Right lobe of liver (tissue), 6 donors: ENCODE measurements at regions not wholly inside any gene's neighbourhood (a gene's known extent, or its start where the extent isn't known, plus 50 kb on each side); places are given as distances from the start of the nearest gene placed in this dataset.

Experiments used
- ATAC-seq, 4 donors: fragments of 200-7000 bp; cut with Tn5 transposase; one replicate each; pipeline ENCODE4 v1.9.1; 2020; ENCODE audit warnings: mild to moderate bottlenecking in 4 of 4, moderate library complexity in 4 of 4
- DNase-seq, 3 donors: peaks; one replicate each; pipeline ENCODE4 v3.0.0-alpha.2; 2020
- H3K27ac ChIP-seq, 3 donors: fragments of 200-600 bp; one replicate each; pipeline ENCODE4 v1.8.0; 2022
- H3K27me3 ChIP-seq, 2 donors: fragments of 200-600 bp; one replicate each; pipeline ENCODE4 v1.8.0; 2022
- H3K36me3 ChIP-seq, 4 donors: fragments of 200-600 bp; sonication (generic) in 1 of 4; one replicate each; pipeline versions ENCODE4 v1.5.1 to v1.8.0; 2017 to 2022; ENCODE audit warnings: control low read depth in 1 of 4
- H3K4me1 ChIP-seq, 4 donors: fragments of 200-600 bp; sonication (generic) in 1 of 4; one replicate each; pipeline versions ENCODE4 v1.5.1 to v1.8.0; 2017 to 2022; ENCODE audit warnings: control low read depth in 1 of 4
- H3K4me3 ChIP-seq, 3 donors: fragments of 200-600 bp; one replicate each; pipeline ENCODE4 v1.8.0; 2022
- H3K9me3 ChIP-seq, 4 donors: fragments of 200-600 bp; sonication (generic) in 1 of 4; one replicate each; pipeline versions ENCODE4 v1.5.1 to v1.8.0; 2017 to 2022; ENCODE audit warnings: control low read depth in 1 of 4
- POLR2A ChIP-seq: fragments of 450-650 bp; IDR thresholded peaks from one replicate; pipeline ENCODE4 v1.6.1; 2017; ENCODE audit warnings: antibody characterized with exemption, mild to moderate bottlenecking
- WGBS: methylation state at CpG from one replicate; pipeline ENCODE4 v1.1.6; 2018; ENCODE audit warnings: low coverage, low lambda C conversion rate; ENCODE audit not compliant: insufficient coverage; ENCODE audit errors: missing lambda C conversion rate; 5-methylcytosine and 5-hydroxymethylcytosine counted together
- intact Hi-C, 2 donors: fragments of 100-400 bp; cut with DNase I; formaldehyde crosslinking; loops; one replicate each; pipeline versions ENCODE4 v1.11.2 to v1.14.1; 2022
- TF ChIP-seq, protein P1 (sequence below), 4 donors: fragments of 200-600 bp in 3 of 4; fragments of 450-650 bp in 1 of 4; IDR thresholded peaks; one replicate each; pipeline versions ENCODE4 v1.5.1 to v1.8.0; 2016 to 2022; ENCODE audit warnings: antibody characterized with exemption in 4 of 4, mild to moderate bottlenecking in 2 of 4
- donor health status: DM: no; HTN: yes; CAD: no.
- donor health status: DM: no; HTN: no; CAD: no.
- donor health status: DM: no; HTN: no; CAD: no.
- donor health status: DM: no; HTN: yes; CAD: no.
- donor health status: DM: no; HTN: yes; CAD: no.

DNA sequence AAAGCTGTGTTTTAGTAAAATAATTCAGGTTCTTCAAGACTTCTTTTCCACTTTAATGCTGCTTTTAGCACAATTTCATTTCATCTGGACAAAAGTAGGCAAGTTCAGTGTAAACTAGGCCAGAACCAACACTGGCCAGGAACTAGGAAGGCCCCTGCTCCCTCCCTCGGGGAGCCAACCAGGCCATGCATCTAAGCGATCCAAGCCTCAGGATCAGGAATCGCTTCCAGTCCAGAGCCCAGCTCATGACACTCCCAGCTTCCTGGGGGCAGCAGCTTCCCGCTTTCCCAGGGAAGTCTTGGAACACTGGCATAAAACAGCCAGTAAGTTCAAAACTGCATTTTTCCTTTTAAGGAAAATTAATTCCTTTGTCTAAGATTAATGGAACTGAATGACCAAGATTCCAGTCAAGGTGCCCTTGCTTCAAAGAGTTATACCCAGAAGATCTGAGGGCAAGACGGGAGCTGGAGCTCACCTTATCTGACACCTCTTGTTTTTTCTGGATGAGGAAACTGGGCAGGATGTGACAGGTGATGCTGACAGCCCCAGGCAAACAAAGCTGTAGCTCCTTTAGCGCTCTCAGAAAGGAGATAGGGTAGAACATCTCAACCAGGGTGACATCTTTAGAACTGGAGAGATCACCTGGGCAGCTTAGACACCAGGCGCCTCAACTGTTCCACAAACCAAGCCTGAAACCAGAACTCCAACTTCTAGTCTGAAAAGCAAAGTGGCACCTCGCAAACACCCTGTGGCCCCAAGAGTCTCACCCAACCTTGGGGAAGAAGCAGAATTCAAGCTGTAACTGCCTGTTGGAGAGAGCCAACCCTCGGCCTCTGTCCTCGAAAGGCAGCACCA lies 61.4 kb upstream of the PNMA1 start:
- whole genome bisulfite sequencing: 73% methylated on average over 8 of the region's 10 CpGs
- no peaks in the 10 kb centered on the region for H3K27me3 ChIP-seq
- no peak overlapping the region for H3K4me3 ChIP-seq
- no peaks in the 10 kb centered on the region for H3K36me3 ChIP-seq
- DNase-seq: peak in 1 of 3 donors; percentile 19
- H3K27ac ChIP-seq: no peak overlapping the region
- intact Hi-C loops: no loop called here
- H3K9me3 ChIP-seq: no peaks in the 10 kb centered on the region
- H3K4me1 ChIP-seq: peaks cover 0 to 33% (median 16%) of the 10 kb centered on the region in 4 donors
- no peak for ATAC-seq
- no peak for TF ChIP-seq POLR2A
- TF ChIP-seq, protein P1, sequence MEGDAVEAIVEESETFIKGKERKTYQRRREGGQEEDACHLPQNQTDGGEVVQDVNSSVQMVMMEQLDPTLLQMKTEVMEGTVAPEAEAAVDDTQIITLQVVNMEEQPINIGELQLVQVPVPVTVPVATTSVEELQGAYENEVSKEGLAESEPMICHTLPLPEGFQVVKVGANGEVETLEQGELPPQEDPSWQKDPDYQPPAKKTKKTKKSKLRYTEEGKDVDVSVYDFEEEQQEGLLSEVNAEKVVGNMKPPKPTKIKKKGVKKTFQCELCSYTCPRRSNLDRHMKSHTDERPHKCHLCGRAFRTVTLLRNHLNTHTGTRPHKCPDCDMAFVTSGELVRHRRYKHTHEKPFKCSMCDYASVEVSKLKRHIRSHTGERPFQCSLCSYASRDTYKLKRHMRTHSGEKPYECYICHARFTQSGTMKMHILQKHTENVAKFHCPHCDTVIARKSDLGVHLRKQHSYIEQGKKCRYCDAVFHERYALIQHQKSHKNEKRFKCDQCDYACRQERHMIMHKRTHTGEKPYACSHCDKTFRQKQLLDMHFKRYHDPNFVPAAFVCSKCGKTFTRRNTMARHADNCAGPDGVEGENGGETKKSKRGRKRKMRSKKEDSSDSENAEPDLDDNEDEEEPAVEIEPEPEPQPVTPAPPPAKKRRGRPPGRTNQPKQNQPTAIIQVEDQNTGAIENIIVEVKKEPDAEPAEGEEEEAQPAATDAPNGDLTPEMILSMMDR (IDR thresholded peaks at IDR 0.05): no peak

DNA sequence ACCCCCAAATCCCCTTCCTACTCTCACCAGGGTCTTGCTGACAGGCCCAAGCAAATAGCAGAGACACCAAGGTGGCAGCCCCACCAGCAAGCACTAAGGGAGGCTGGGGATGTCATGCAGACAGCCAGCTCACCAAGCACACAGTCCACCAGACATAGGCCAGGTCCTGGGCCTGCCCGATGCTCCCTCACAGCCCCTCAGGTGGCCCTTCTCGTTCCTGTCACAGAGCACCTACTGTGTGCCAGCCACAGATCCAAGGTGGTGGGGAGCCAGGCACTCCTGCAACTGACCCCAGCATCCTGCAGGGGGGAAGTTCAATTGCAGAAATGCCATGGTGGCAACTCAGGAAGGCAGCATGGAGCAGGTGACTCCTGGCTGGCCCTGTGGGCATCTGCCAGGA lies 60.5 kb upstream of the PNMA1 start:
- Histone ChIP-seq H3K4me3 (no peak overlapping the region), H3K4me1 (peaks cover 0 to 33% (median 17%) of the 10 kb centered on the region in 4 donors), H3K27me3 (no peaks in the 10 kb centered on the region), H3K9me3 (no peaks in the 10 kb centered on the region), H3K36me3 (no peaks in the 10 kb centered on the region), H3K27ac (no peak overlapping the region)
- no CpG with 5 or more reads among the region's 2 CpGs for WGBS
- intact Hi-C loops: no loop called here
- ATAC-seq (no peak), DNase-seq (peak in 2 of 3 donors; percentile 10 to 38)
- TF ChIP-seq, protein P1 (IDR thresholded peaks at IDR 0.05): no peak
- no peak for TF ChIP-seq POLR2A

DNA sequence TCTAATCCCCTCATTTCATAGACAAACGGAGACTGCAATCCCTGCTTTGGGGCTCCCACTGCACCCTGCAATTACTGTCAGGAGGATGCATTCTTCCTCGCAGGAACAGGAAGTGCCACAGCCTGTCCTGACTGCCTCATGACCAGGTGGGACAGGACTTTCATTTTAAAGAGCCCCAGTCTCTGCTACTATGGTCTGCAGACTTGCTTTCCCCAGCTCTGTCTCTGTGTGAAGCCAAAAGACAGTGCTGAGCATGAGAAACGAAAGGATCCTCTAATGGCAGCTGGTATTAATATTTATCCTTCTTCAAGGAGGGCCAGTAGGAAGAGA lies 60.0 kb upstream of the PNMA1 start:
- no peak overlapping the region for H3K27ac ChIP-seq

DNA sequence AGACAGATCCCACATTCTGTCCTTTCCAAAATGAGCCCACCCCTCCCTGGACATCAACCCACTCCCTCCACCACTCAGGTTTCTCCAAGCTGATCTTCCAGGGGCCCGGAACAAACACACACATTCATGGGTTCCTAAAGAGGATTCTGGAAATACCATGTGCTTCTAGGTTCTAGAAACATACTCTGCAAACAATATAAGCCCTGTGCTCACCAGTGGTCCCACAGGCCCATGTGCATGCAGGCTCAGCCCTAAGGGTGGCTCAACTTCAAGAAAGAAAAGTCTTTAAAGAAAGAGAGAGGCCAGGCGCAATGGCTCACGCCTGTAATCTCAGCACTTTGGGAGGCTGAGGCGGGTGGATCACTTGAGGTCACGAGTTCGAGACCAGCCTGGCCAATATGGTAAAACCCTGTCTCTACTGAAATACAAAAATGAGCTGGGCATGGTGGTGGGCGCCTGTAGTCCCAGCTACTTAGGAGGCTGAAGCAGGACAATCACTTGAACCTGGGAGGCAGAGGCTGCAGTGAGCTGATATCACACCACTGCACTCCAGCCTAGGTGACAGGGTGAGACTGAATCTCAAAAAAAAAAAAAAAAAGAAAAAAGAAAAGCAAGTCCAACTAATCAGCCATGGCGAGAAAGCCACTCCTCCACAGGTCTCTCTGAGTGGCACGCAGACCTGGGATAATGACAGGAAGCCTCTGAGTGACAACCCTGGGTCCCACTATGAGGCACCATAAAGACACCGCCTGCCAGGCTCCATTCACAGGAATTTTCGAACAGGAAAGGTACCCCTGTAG lies 59.5 kb upstream of the PNMA1 start:
- Histone ChIP-seq H3K4me1 (peaks cover 0 to 34% (median 17%) of the 10 kb centered on the region in 4 donors), H3K27me3 (no peaks in the 10 kb centered on the region), H3K4me3 (no peak overlapping the region), H3K27ac (no peak overlapping the region), H3K36me3 (no peaks in the 10 kb centered on the region), H3K9me3 (no peaks in the 10 kb centered on the region)
- TF ChIP-seq POLR2A: no peak
- intact Hi-C loops: no loop called here
- 89% methylated on average over 5 of the region's 11 CpGs for WGBS
- DNase-seq: peak in 2 of 3 donors; percentile 3 to 9
- ATAC-seq: no peak

More for the DNA sequence above, 60.0 kb upstream of the PNMA1 start:
- no peak for TF ChIP-seq POLR2A
- TF ChIP-seq, protein P1 (IDR thresholded peaks at IDR 0.05): no peak
- Histone ChIP-seq H3K36me3 (no peaks in the 10 kb centered on the region), H3K4me1 (peaks cover 0 to 33% (median 17%) of the 10 kb centered on the region in 4 donors), H3K4me3 (no peak overlapping the region), H3K27me3 (no peaks in the 10 kb centered on the region), H3K9me3 (no peaks in the 10 kb centered on the region)
- intact Hi-C loops: no loop called here
- ATAC-seq: no peak
- 33% methylated on average over 2 of the region's 3 CpGs for WGBS
- peak in 2 of 3 donors; percentile 7 to 23 for DNase-seq
